Suppressor macrophage treated with lipopolysaccharide for 1 hour (primary cell): ENCODE measurements at regions not wholly inside any gene's neighbourhood (a gene's known extent, or its start where the extent isn't known, plus 50 kb on each side); places are given as distances from the start of the nearest gene placed in this dataset.

ENCODE experiments used
- DNase-seq, 3 donors: peaks; one replicate each; pipeline ENCODE4 v3.0.0-alpha.2; 2020 to 2022

- no peak for DNase-seq
Measured at GRCh38 chr14:98622208-98623051, 649.6 kb downstream of the BCL11B start.

- DNase-seq: no peak
Measured at GRCh38 chr14:98623788-98624415, 648.1 kb downstream of the BCL11B start.

GRCh38 chr14:98633380-98633779 is 638.6 kb downstream of the BCL11B start:
- no peak for DNase-seq

GRCh38 chr14:98634043-98634820 is 637.8 kb downstream of the BCL11B start:
- no peak for DNase-seq

- no peak for DNase-seq
Measured at GRCh38 chr14:98638366-98638765, 633.6 kb downstream of the BCL11B start.

- no peak for DNase-seq
Measured at GRCh38 chr14:98647754-98648153, 624.2 kb downstream of the BCL11B start.

GRCh38 chr14:98651037-98651436 is 621.0 kb downstream of the BCL11B start:
- DNase-seq: no peak

GRCh38 chr14:98665007-98665406 is 607.0 kb downstream of the BCL11B start:
- DNase-seq: no peak

- no peak for DNase-seq
Measured at GRCh38 chr14:98666545-98666944, 605.5 kb downstream of the BCL11B start.

- no peak for DNase-seq
Measured at GRCh38 chr14:98682033-98682432, 590.0 kb downstream of the BCL11B start.

GRCh38 chr14:98682726-98683125 is 589.3 kb downstream of the BCL11B start:
- no peak for DNase-seq

- no peak for DNase-seq
Measured at GRCh38 chr14:98684468-98684867, 587.5 kb downstream of the BCL11B start.

GRCh38 chr14:98685725-98686124 is 586.3 kb downstream of the BCL11B start:
- no peak for DNase-seq

GRCh38 chr14:98688446-98688845 is 583.6 kb downstream of the BCL11B start:
- no peak for DNase-seq

GRCh38 chr14:98689951-98690350 is 582.0 kb downstream of the BCL11B start:
- no peak for DNase-seq

- no peak for DNase-seq
Measured at GRCh38 chr14:98692832-98693231, 579.2 kb downstream of the BCL11B start.

GRCh38 chr14:98694541-98694940 is 577.5 kb downstream of the BCL11B start:
- DNase-seq: no peak

GRCh38 chr14:98695809-98696208 is 576.2 kb downstream of the BCL11B start:
- DNase-seq: no peak

GRCh38 chr14:98698341-98698740 is 573.7 kb downstream of the BCL11B start:
- no peak for DNase-seq

GRCh38 chr14:98700748-98701147 is 571.2 kb downstream of the BCL11B start:
- no peak for DNase-seq

GRCh38 chr14:98701377-98701776 is 570.6 kb downstream of the BCL11B start:
- no peak for DNase-seq

GRCh38 chr14:98704441-98704840 is 567.6 kb downstream of the BCL11B start:
- DNase-seq: no peak

GRCh38 chr14:98705871-98706300 is 566.1 kb downstream of the BCL11B start:
- DNase-seq: no peak

GRCh38 chr14:98707522-98707921 is 564.5 kb downstream of the BCL11B start:
- no peak for DNase-seq
